B cell (primary cell): ENCODE measurements at regions not wholly inside any gene's neighbourhood (a gene's known extent, or its start where the extent isn't known, plus 50 kb on each side); places are given as distances from the start of the nearest gene placed in this dataset.

ENCODE experiments used
- EZH2 ChIP-seq: IDR thresholded peaks from 2 replicates; pipeline ENCODE4 v1.6.1; 2012; ENCODE audit warnings: borderline replicate concordance, low read depth, mild to moderate bottlenecking, moderate library complexity, low read length; ENCODE audit not compliant: insufficient read depth, poor library complexity, severe bottlenecking
- TF ChIP-seq, protein P1 (sequence below): fragments of 200-600 bp; IDR thresholded peaks from one replicate; pipeline ENCODE4 v1.8.0; 2022; ENCODE audit warnings: antibody characterized with exemption, mild to moderate bottlenecking

DNA sequence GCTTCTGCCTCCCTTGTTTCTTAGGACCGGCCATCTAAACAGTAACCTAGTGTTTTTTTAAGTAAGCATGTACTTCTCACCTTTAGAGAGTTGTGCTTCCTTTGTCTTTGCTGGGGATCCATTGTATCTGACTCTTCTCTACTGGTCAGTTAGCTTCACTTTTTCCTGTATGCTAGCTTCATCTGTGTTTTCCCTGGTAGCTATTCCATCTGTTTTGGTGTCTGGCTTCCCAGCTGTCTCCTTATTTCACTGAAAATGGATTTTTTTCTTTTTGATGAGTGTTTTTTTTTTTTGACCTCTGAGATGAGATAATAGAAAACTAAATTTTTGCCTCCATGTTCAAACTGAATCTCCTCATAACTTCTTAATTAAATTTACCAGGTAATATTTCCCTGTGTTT lies 637.0 kb upstream of the SLC10A2 start:
- TF ChIP-seq, protein P1, sequence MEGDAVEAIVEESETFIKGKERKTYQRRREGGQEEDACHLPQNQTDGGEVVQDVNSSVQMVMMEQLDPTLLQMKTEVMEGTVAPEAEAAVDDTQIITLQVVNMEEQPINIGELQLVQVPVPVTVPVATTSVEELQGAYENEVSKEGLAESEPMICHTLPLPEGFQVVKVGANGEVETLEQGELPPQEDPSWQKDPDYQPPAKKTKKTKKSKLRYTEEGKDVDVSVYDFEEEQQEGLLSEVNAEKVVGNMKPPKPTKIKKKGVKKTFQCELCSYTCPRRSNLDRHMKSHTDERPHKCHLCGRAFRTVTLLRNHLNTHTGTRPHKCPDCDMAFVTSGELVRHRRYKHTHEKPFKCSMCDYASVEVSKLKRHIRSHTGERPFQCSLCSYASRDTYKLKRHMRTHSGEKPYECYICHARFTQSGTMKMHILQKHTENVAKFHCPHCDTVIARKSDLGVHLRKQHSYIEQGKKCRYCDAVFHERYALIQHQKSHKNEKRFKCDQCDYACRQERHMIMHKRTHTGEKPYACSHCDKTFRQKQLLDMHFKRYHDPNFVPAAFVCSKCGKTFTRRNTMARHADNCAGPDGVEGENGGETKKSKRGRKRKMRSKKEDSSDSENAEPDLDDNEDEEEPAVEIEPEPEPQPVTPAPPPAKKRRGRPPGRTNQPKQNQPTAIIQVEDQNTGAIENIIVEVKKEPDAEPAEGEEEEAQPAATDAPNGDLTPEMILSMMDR, result no peak
- no peak for TF ChIP-seq EZH2
